Loucy (cell line): ENCODE measurements at regions not wholly inside any gene's neighbourhood (a gene's known extent, or its start where the extent isn't known, plus 50 kb on each side); places are given as distances from the start of the nearest gene placed in this dataset.

Source experiments
- H2AFZ ChIP-seq: fragments of 200-600 bp; sonication (generic); 2 replicates; pipeline ENCODE4 v1.6.0; 2016; ENCODE audit warnings: antibody characterized with exemption, mild to moderate bottlenecking, low read length, moderate library complexity
- H3F3A ChIP-seq: fragments of 200-600 bp; 2 replicates; pipeline ENCODE4 v1.6.0; 2016; ENCODE audit warnings: antibody characterized with exemption, low read depth, mild to moderate bottlenecking
- H3K27me3 ChIP-seq: fragments of 200-600 bp; sonication (generic); 2 replicates; pipeline ENCODE4 v1.6.1; 2014; ENCODE audit warnings: low read length, mild to moderate bottlenecking; ENCODE audit not compliant: insufficient read depth, poor library complexity, severe bottlenecking
- H3K36me3 ChIP-seq: fragments of 200-600 bp; sonication (generic); 2 replicates; pipeline ENCODE4 v1.6.1; 2016; ENCODE audit warnings: low read length; ENCODE audit not compliant: insufficient read depth
- H3K4me1 ChIP-seq: fragments of 200-600 bp; sonication (generic); 2 replicates; pipeline ENCODE4 v1.5.1; 2014; ENCODE audit warnings: low read length, mild to moderate bottlenecking; ENCODE audit not compliant: insufficient read depth, poor library complexity, severe bottlenecking
- H3K4me2 ChIP-seq: fragments of 200-600 bp; sonication (generic); 2 replicates; pipeline ENCODE4 v1.6.0; 2014; ENCODE audit warnings: antibody characterized with exemption, low read length, low read depth, mild to moderate bottlenecking; ENCODE audit not compliant: poor library complexity, severe bottlenecking
- H3K4me3 ChIP-seq: fragments of 200-600 bp; sonication (generic); 2 replicates; pipeline ENCODE4 v1.5.1; 2014; ENCODE audit warnings: low read length, mild to moderate bottlenecking, mixed read lengths; ENCODE audit not compliant: poor library complexity, severe bottlenecking
- H3K79me2 ChIP-seq: fragments of 200-600 bp; sonication (generic); 2 replicates; pipeline ENCODE4 v1.6.1; 2014; ENCODE audit warnings: low read length; ENCODE audit not compliant: insufficient read depth
- H3K9ac ChIP-seq: fragments of 200-600 bp; sonication (generic); 2 replicates; pipeline ENCODE4 v1.6.0; 2014; ENCODE audit warnings: mild to moderate bottlenecking, low read depth, low read length, moderate library complexity; ENCODE audit not compliant: poor library complexity, severe bottlenecking
- H3K9me2 ChIP-seq: fragments of 200-600 bp; sonication (generic); replicated peaks from 2 replicates; pipeline ENCODE4 v1.6.1; 2016; ENCODE audit warnings: low read depth, low read length, mixed read lengths
- H3K9me3 ChIP-seq: fragments of 200-600 bp; sonication (generic); 2 replicates; pipeline ENCODE4 v1.6.1; 2014; ENCODE audit warnings: mild to moderate bottlenecking, antibody characterized with exemption, low read length, low read depth; ENCODE audit not compliant: insufficient read depth
- H4K20me1 ChIP-seq: fragments of 200-600 bp; sonication (generic); 2 replicates; pipeline ENCODE4 v1.6.0; 2014; ENCODE audit warnings: antibody characterized with exemption, low read length, mild to moderate bottlenecking; ENCODE audit not compliant: insufficient read depth, poor library complexity, severe bottlenecking
- EZH2phosphoT487 ChIP-seq: fragments of 200-600 bp; IDR thresholded peaks from 2 replicates; pipeline ENCODE4 v1.6.1; 2018; ENCODE audit warnings: antibody characterized with exemption, mild to moderate bottlenecking, moderate library complexity, borderline replicate concordance
- TF ChIP-seq, protein P1 (sequence below): fragments of 200-600 bp; sonication (generic); conservative IDR thresholded peaks from 2 replicates; pipeline ENCODE4 v1.5.1; 2014; ENCODE audit warnings: mild to moderate bottlenecking, antibody characterized with exemption, low read length

DNA sequence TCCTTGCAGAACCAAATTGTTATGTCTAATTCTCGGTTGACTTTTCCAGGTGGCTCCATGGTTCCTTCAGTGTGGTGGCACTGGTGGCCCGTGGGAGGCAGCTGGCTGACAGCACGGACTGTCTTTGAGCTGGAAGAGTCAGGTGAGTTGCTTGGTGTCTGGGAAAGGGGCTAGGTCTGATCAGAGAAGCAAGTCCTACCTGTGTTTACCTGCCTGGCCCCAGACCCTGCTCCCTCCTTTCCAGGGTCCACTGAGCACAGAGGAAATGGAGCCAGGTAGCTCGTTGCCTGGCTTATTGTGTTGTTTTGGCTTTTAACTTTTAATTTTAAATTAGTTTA, 111.8 kb downstream of the BANF2 start:
- Histone ChIP-seq H3K4me3 (no peak overlapping the region), H3F3A (no peaks in the 10 kb centered on the region), H3K4me1 (no peaks in the 10 kb centered on the region), H3K9ac (no peak overlapping the region), H3K27me3 (no peaks in the 10 kb centered on the region), H4K20me1 (no peaks in the 10 kb centered on the region), H3K4me2 (no peak overlapping the region), H3K79me2 (no peaks in the 10 kb centered on the region), H3K36me3 (no peaks in the 10 kb centered on the region), H2AFZ (no peak overlapping the region), H3K9me3 (no peaks in the 10 kb centered on the region), H3K9me2 (no peaks in the 10 kb centered on the region)
- TF ChIP-seq EZH2phosphoT487: no peak
- TF ChIP-seq, protein P1, sequence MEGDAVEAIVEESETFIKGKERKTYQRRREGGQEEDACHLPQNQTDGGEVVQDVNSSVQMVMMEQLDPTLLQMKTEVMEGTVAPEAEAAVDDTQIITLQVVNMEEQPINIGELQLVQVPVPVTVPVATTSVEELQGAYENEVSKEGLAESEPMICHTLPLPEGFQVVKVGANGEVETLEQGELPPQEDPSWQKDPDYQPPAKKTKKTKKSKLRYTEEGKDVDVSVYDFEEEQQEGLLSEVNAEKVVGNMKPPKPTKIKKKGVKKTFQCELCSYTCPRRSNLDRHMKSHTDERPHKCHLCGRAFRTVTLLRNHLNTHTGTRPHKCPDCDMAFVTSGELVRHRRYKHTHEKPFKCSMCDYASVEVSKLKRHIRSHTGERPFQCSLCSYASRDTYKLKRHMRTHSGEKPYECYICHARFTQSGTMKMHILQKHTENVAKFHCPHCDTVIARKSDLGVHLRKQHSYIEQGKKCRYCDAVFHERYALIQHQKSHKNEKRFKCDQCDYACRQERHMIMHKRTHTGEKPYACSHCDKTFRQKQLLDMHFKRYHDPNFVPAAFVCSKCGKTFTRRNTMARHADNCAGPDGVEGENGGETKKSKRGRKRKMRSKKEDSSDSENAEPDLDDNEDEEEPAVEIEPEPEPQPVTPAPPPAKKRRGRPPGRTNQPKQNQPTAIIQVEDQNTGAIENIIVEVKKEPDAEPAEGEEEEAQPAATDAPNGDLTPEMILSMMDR: no peak

DNA sequence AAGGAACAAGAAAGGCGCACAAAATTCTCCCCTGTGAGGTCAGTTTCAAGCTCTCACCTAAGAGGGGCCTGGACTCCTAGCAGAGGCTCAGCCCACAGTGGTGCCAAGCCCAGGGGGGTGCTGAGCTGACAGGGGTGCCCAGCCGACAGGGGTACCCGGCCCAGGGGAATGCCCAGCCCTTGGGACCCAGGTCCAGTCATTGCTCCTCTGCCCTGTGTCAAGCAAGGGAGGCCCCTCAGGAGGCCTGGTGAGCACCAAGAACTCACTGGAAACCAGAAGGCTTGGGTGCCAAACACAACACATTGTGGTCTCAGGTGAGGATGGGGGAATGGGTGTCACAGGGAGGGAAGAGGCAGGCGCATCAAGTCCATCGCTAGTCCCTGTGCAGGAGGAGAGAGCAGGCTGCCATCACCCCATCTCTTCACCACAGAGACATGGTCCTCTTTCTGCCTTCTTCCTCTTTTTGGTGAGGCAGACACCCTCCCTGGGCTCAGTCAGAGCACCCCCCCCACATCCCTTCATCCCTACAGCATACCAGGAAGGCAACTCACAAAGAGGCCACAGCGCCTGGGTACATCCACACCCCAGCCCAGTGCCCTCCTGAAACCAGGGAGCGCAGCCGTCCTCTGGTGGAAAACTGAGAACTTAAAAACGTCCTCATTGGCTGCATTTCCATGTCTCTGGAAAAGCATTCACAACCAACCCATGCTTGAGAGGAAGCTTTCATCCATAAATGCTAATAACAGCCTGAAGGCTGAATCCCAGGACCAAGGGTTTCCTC, 111.3 kb downstream of the BANF2 start:
- no peaks in the 10 kb centered on the region for H3K36me3 ChIP-seq
- no peaks in the 10 kb centered on the region for H3K79me2 ChIP-seq
- no peak overlapping the region for H3K4me2 ChIP-seq
- H3K27me3 ChIP-seq: no peaks in the 10 kb centered on the region
- no peaks in the 10 kb centered on the region for H3F3A ChIP-seq
- no peak overlapping the region for H3K4me3 ChIP-seq
- no peak overlapping the region for H2AFZ ChIP-seq
- TF ChIP-seq, protein P1: no peak
- TF ChIP-seq EZH2phosphoT487: no peak
- no peaks in the 10 kb centered on the region for H3K4me1 ChIP-seq
- no peak overlapping the region for H3K9ac ChIP-seq
- H3K9me3 ChIP-seq: no peaks in the 10 kb centered on the region
- H3K9me2 ChIP-seq: no peaks in the 10 kb centered on the region
- no peaks in the 10 kb centered on the region for H4K20me1 ChIP-seq

DNA sequence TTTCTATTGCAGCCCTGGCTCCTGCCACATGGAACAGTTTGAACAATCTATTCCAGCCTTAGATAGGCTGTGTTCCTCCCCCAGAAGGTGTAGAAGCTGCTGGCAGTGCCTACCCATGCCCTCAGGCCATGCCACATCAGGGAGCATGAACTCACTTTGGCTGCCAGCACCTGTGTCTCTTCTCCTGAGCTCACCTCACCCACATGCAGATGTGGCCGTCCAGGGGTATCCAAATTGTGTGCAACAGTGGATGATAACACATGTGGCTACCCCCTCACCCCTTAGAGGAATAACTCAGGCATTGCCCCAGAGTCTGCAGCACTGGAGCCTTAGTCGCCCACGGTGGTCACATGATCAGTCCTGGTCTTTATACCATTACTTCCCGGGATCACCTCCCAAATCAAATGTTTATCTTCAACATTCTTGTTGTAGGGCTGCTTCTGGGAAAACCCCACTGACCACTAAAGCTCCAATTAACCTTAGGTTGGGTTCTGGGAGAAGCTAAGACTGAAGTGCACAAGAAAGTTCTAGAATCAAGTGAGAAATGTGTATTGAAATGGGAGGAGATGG, 110.4 kb downstream of the BANF2 start:
- TF ChIP-seq EZH2phosphoT487: no peak
- TF ChIP-seq, protein P1: no peak
- Histone ChIP-seq H3K4me3 (no peak overlapping the region), H3K36me3 (no peaks in the 10 kb centered on the region), H3K27me3 (no peaks in the 10 kb centered on the region), H3K4me2 (no peak overlapping the region), H3K9ac (no peak overlapping the region), H3K79me2 (no peaks in the 10 kb centered on the region), H3F3A (no peaks in the 10 kb centered on the region), H4K20me1 (no peaks in the 10 kb centered on the region), H2AFZ (no peak overlapping the region), H3K4me1 (no peaks in the 10 kb centered on the region), H3K9me2 (no peaks in the 10 kb centered on the region), H3K9me3 (no peaks in the 10 kb centered on the region)
